HG02938 (cell line): ENCODE measurements at regions not wholly inside any gene's neighbourhood (a gene's known extent, or its start where the extent isn't known, plus 50 kb on each side); places are given as distances from the start of the nearest gene placed in this dataset.

Experiments
- ATAC-seq: cut with Tn5 transposase; IDR thresholded peaks from one replicate; pipeline ENCODE4 v1.9.1; 2021; ENCODE audit warnings: mild to moderate bottlenecking, moderate library complexity; ENCODE audit not compliant: unreplicated experiment

DNA sequence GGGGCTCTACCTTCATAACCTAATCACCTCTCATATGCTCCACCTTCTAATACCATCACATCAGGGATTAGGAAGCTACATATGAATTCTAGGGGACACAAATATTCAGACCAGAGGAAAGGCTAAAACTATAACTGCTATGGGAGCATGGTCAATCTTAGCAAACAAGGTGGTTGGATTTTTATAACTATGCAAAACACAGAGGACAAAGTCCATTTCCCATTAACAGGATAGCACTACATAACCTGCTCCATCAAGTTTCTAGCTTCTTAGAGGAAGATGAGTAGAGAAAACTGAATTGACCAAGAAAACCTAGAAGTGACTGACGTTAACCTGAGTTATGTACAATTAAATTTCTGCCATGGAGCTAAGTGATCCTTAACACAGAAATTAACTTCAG lies 398.6 kb downstream of the TBL1XR1 start:
- no peak for ATAC-seq

DNA sequence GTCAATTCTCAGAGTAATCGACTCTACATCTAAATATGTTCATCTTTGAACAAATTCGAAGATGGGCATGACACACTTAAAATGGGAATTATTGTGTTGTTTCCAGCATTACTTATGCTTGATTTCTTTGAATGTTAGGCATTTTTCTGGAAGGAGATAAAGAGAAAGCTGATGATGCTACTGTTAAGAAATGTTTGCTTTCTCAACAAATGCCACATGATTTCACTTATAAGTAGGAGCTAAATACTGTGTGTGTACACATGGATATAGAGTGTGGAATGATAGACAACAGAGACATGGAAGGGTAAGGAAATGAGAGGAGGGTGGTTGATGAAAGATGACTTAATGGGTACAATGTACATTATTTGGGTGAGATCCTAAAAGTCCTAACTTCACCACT lies 400.9 kb downstream of the TBL1XR1 start:
- no peak for ATAC-seq

- no peak for ATAC-seq
These were observed 401.4 kb downstream of the TBL1XR1 start for GRCh38 chr3:176795891-176796290.

DNA sequence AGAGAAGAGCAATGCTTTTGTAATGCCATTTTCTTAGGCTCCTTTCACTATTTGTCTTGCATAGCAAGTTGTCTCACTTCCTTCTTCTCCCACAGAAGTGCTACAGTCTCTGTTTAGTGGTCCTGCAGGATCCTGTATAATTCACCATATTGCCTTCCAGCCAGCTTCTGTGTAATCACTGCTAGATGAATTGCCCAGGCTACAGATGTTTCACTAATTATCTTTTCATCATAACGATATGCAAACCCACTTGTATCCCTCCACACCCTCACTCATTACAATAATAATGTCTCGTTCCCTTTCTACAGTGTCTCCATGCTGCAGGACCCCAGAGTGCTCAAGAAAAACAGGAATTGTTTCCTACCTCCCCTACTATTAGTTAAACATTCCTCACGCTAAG lies 402.9 kb downstream of the TBL1XR1 start:
- ATAC-seq: no peak

GRCh38 chr3:176789947-176790346 lies 407.3 kb downstream of the TBL1XR1 start:
- ATAC-seq: no peak

DNA sequence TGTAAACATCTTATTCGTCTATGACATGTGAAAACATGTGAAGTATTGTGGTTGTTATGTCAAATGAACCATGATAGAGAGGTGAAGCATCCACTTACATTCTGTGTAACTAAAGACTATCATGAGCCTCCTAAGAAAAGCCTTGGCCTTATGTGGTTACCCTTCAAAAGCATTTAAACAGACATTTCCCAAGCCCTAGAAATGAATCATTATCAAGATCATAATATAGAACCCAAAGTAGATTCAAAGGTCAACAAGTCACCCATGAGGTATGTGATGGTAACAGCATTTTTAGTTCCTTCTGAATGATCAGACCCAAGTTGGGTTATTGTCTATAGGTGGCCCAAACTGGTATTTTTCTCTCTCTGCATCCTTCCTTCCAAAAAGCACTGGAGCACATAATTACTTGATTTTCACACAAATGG lies 408.0 kb downstream of the TBL1XR1 start:
- no peak for ATAC-seq

DNA sequence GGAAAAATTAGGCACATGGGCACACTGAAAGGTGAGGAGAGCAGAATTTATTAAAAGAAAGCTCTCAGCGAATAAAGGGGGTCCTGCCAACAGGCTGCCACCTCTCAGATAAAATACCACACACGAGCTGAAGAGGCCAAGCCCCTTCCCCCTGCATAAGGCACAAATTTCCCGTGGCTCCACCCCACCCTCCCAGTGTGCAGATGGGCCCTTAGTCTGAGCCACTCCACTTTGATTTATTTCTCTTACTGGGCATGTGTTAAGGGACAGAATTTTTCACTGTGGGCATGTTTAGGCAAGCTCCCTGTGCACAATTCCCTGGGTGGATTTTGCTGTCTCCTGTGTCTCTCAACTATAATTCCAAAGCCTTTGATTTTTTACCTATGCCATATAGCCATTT lies 409.8 kb downstream of the TBL1XR1 start:
- ATAC-seq: no peak

DNA sequence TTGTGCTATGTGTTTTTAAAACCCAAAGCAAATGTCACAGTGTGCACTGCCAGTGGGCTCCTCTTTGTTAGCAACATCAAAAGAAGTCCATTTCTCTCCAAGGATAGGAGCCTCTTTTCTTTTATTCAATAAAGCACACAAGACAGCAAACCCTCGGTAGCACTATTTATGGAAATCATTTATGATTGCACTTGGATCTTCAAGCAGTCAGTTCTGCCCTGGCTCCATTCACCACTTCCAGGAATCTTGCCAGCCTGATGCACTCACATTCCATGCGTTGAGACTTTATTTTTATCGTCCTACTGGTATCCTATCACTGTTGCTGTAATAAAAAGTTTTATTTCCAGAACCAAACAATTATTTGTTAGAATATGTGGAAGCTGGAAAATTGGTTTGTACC lies 412.1 kb downstream of the TBL1XR1 start:
- ATAC-seq: no peak

DNA sequence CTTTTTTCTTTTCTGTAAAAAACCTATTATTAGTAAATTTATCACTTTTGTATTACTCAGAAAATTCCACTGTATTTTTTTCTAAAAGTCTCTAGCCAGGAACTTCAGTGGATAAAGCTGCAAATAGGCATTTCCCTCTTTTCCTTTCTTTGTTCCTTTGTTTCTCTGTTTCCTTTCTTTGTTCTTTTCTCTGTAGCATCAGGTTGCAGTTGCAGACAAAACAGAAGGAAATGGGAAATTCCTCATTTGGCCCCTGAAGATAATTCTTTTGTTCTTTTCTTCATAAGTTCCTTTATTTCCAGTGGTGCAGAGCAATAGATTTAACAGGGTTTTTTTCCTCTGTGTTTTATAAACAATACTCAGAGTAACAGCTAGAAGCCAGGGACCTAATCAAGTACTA lies 416.5 kb downstream of the TBL1XR1 start:
- ATAC-seq: no peak

DNA sequence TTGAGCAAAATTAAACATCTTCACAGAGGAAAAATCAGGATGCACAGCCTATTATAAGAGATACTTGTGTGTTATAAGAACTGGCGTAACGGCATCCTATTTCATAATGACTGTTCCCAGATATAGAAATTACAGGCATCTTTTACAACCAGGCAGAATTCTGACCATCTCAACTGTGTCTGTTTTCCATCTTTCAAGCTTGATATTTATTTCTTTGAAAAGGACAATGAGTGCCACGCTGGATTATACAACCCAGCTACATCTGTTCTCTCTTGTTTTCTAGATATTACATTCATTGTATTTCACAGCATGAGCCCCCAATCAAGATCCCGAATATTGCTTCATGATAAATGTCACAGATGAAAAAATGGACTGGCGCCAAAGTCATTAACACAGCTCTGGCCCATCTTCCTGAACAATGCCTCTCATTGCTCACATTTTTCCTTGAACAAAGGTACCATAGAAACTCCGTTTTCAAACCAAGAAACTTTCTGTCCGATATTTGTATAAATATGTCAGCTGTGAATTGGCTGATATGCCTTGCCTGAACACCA lies 420.6 kb downstream of the TBL1XR1 start:
- no peak for ATAC-seq

- no peak for ATAC-seq
These were observed 427.6 kb downstream of the TBL1XR1 start for GRCh38 chr3:176769547-176770190.

DNA sequence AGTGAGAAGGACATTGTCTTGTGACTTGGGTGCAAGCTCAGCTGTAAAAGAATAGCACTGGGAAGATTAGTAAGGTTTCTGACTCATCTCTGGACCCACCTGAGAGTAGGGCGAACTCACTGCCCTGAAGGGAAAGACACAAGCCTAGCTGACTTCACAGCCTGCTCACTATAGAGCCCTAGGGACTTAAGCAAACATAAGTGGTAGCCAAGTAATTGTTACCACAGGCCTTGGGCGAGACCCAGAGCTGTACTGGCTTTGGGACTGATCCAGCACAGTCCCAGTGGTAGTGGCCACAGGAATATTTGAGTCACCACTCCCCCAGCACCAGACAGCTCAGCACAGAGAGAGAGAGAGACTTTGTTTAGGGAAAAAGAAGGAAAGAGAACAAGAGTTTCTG lies 429.9 kb downstream of the TBL1XR1 start:
- no peak for ATAC-seq

GRCh38 chr3:176766862-176767261 lies 430.4 kb downstream of the TBL1XR1 start:
- ATAC-seq: no peak

GRCh38 chr3:176765382-176765900 lies 431.8 kb downstream of the TBL1XR1 start:
- no peak for ATAC-seq

GRCh38 chr3:176759815-176760506 lies 437.3 kb downstream of the TBL1XR1 start:
- no peak for ATAC-seq

DNA sequence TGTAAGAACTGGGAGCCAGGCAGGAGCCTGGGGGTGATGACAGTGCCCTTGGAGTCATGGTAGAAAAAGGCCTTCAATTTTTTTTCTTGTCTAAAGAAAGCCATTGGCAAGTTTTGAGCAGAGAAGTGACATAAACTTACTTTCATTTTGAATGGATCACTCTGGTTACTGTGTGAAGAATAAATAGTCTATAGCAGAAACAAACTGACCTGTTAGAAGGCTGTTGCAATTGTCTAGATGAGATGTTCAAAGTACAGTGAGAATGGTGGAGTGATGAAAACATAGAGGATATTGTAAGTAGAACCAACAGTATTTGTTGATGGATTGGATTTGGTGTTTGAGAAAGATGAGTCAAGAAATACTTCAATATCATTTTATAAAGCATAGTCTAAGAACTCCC lies 439.9 kb downstream of the TBL1XR1 start:
- no peak for ATAC-seq

- ATAC-seq: no peak
These were observed 441.3 kb downstream of the TBL1XR1 start for GRCh38 chr3:176755977-176756376.

DNA sequence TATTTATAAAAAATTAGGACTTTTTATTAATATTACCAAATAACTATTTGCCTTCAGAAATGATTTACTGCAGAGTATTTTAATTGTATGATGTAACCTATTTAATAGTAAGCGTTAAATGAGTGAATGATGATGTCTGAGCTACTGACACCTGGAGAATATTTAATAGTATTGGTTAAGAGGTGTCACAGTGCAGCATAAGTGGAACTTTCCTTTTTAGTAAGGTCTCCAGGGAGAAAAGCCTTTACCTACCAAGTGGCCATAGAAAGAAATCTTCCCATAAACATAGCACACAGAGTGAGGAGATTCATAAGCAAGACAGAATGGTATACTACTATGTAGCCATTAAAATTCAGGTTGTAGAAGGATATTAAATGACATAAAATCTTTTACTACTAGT lies 441.7 kb downstream of the TBL1XR1 start:
- peak; percentile 38 for ATAC-seq

DNA sequence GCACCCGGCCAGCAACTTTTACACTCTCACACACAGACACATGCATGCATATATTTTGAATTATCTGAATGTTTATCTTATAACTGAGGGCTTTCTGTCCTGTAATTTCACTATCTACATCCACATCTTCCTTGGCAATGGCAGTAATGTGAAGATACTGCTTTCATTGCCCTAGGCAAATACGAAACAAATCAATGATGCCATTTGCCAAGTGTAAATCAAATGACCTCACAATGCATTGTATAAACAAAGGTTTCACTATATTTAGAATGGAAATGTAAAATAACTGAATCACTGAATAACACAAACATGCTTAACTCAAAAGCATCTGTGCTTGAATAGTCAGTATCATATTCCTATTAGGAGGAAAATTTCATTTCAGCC lies 455.6 kb downstream of the TBL1XR1 start:
- ATAC-seq: no peak

- ATAC-seq: no peak
These were observed 456.2 kb downstream of the TBL1XR1 start for GRCh38 chr3:176740906-176741663.

DNA sequence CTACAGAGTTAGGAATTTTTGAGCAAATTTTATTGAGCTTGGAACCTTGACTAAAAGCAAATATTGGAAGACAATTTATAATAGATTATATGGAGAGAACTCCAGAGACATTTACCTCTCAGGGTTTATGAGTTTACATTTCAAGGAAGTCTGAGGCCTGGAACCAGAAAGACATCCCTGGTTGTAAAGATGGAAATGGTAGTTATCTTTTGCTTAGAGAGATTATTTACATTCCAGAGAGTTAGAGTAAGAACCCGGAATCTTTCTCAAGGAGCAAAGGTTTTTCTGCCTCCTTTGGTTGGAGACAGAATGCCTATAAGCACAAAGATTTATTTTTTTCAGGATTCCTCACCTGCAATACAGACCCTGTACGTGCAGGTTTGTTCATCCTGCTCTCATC lies 458.1 kb downstream of the TBL1XR1 start:
- no peak for ATAC-seq
